Stomach (tissue), 8 donors: ENCODE measurements at regions not wholly inside any gene's neighbourhood (a gene's known extent, or its start where the extent isn't known, plus 50 kb on each side); places are given as distances from the start of the nearest gene placed in this dataset.

ENCODE experiments used
- DNase-seq, 2 donors: peaks; one replicate each; pipeline versions ENCODE4 v3.0.0 to v3.0.0-alpha.2; 2013 to 2019
- H3K27ac ChIP-seq, 5 donors: fragments of 200-600 bp in 4 of 5; sonication (generic) in 4 of 5; one replicate each; pipeline ENCODE4 v1.5.1; 2013 to 2019; ENCODE audit warnings: mild to moderate bottlenecking in 1 of 5, moderate library complexity in 1 of 5
- H3K27me3 ChIP-seq, 3 donors: fragments of 200-600 bp; sonication (generic); one replicate each; pipeline ENCODE4 v1.5.1; 2017 to 2019; ENCODE audit warnings: mixed run types in 1 of 3
- H3K36me3 ChIP-seq, 4 donors: fragments of 200-600 bp; sonication (generic); 1 replicate in 3 of 4; 2 replicates in 1 of 4; pipeline ENCODE4 v1.5.1; 2016 to 2019
- H3K4me1 ChIP-seq, 4 donors: fragments of 200-600 bp; sonication (generic); one replicate each; pipeline ENCODE4 v1.5.1; 2016 to 2019
- H3K4me3 ChIP-seq, 4 donors: fragments of 200-600 bp; sonication (generic) in 3 of 4; one replicate each; pipeline ENCODE4 v1.5.1; 2016 to 2019; ENCODE audit warnings: mild to moderate bottlenecking in 1 of 4
- H3K9me3 ChIP-seq, 4 donors: fragments of 200-600 bp; sonication (generic); one replicate each; pipeline ENCODE4 v1.5.1; 2016 to 2019
- CTCF ChIP-seq, 7 experiments: fragments of 450-650 bp in 4 of 7; fragments of 200-600 bp in 3 of 7; sonication (generic) in 3 of 7; IDR thresholded peaks; one replicate each; pipeline ENCODE4 v1.5.1; 2016 to 2019; ENCODE audit warnings: antibody characterized with exemption in 7 of 7, control low read depth in 2 of 7, mild to moderate bottlenecking in 1 of 7
- EP300 ChIP-seq: sonication (generic); formaldehyde crosslinking; IDR thresholded peaks from one replicate; pipeline ENCODE4 v1.6.1; 2017; ENCODE audit warnings: antibody characterized with exemption
- POLR2A ChIP-seq, 4 donors: fragments of 450-650 bp; IDR thresholded peaks; one replicate each; pipeline ENCODE4 v1.6.1; 2016; ENCODE audit warnings: antibody characterized with exemption in 4 of 4, control low read depth in 2 of 4, mild to moderate bottlenecking in 1 of 4, moderate library complexity in 1 of 4
- POLR2AphosphoS5 ChIP-seq, 3 donors: sonication (generic); formaldehyde crosslinking; IDR thresholded peaks; one replicate each; pipeline ENCODE4 v1.6.1; 2016; ENCODE audit warnings: antibody characterized with exemption in 3 of 3
- WGBS, 5 donors: extraction: QIAGEN DNeasy Blood & Tissue Kit in 3 of 5; methylation state at CpG; one replicate each; pipeline versions ENCODE4 v1.1.5 to v1.1.7; 2013 to 2018; 5-methylcytosine and 5-hydroxymethylcytosine counted together
- intact Hi-C: fragments of 100-400 bp; cut with DNase I; formaldehyde crosslinking; loops from one replicate; pipeline ENCODE4 v1.15.1; 2023; ENCODE audit warnings: low total_unique reads
- donor health status: healthy with polysubstance abuse.
- donor health status: Bipolar disorder and iron deficiency.
- donor health status: healthy.

GRCh38 chr2:59885541-59885940, 667.9 kb downstream of the BCL11A start:
- peak in 1 of 2 donors; percentile 54 for DNase-seq

GRCh38 chr2:59884166-59884565, 669.3 kb downstream of the BCL11A start:
- Histone ChIP-seq H3K4me3 (no peak overlapping the region), H3K36me3 (no peaks in the 10 kb centered on the region), H3K4me1 (no peaks in the 10 kb centered on the region), H3K27ac (no peak overlapping the region), H3K9me3 (no peaks in the 10 kb centered on the region), H3K27me3 (no peaks in the 10 kb centered on the region)
- TF ChIP-seq CTCF (IDR thresholded peaks at IDR 0.05), result no peak
- no peak for TF ChIP-seq POLR2AphosphoS5 (IDR thresholded peaks at IDR 0.05)
- TF ChIP-seq EP300, result no peak
- TF ChIP-seq POLR2A (IDR thresholded peaks at IDR 0.05), result no peak
- no peak for DNase-seq
- 72 to 80% (median 77%) methylated on average over 2 of the region's 2 CpGs for WGBS, 5 donors
- intact Hi-C loops, result no loop called here

More at GRCh38 chr2:59885541-59885940, 667.9 kb downstream of the BCL11A start:
- Histone ChIP-seq H3K4me3 (no peak overlapping the region), H3K36me3 (no peaks in the 10 kb centered on the region), H3K4me1 (no peaks in the 10 kb centered on the region), H3K9me3 (no peaks in the 10 kb centered on the region), H3K27ac (no peak overlapping the region), H3K27me3 (no peaks in the 10 kb centered on the region)
- TF ChIP-seq CTCF (IDR thresholded peaks at IDR 0.05), result no peak
- no peak for TF ChIP-seq POLR2AphosphoS5 (IDR thresholded peaks at IDR 0.05)
- no peak for TF ChIP-seq EP300
- no peak for TF ChIP-seq POLR2A (IDR thresholded peaks at IDR 0.05)
- 20 to 35% (median 28%) methylated on average over 6 of the region's 6 CpGs for WGBS, 5 donors
- intact Hi-C loops, result no loop called here

DNA sequence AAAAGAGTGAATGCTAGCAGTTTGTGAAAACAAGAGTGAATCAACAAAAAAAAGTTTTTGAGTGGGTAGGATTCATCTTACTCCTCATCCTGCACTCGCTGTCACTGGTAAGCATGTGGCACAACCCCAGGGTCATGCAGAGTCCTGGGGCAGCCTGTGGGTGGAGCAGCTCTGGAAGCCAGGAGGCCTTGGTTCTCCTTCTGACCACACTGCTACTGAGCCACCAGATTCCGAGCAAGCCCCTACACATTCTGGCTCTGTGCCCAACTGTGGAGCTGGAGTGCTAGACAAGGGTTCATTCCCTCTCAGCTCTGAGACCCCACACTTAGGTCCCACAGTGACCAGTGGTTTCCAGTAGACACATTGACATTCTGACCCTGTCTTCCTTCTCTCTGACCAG, 670.6 kb downstream of the BCL11A start:
- TF ChIP-seq EP300 (no peak), CTCF (IDR thresholded peaks at IDR 0.05) (no peak), POLR2A (IDR thresholded peaks at IDR 0.05) (no peak), POLR2AphosphoS5 (IDR thresholded peaks at IDR 0.05) (no peak)
- Histone ChIP-seq H3K4me1 (no peaks in the 10 kb centered on the region), H3K27ac (no peak overlapping the region), H3K27me3 (no peaks in the 10 kb centered on the region), H3K4me3 (no peak overlapping the region), H3K9me3 (no peaks in the 10 kb centered on the region), H3K36me3 (no peaks in the 10 kb centered on the region)
- 80 to 87% (median 86%) methylated on average over 2 of the region's 2 CpGs for WGBS, 5 donors
- DNase-seq, result no peak
- intact Hi-C loops, result no loop called here

DNA sequence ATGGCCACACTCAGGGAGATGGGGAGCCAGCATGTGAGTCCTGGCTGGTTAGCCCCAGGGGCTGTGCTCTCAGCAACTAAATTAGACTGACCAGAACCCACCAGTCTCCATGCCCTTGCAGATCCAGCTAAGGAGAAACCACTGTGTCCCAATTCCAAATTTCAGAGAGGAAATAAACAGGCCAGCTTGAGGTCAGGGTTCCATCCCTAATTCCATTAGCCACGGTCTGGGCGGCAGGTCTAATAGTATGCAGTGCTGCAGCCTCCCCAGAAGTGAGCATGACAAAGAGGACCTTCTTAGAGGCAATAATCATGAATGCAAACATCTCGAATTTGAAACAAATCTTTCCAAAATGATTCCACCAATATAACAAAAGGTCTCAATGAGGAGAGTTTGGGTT, 671.2 kb downstream of the BCL11A start:
- Histone ChIP-seq H3K27ac (no peak overlapping the region), H3K27me3 (no peaks in the 10 kb centered on the region), H3K4me3 (no peak overlapping the region), H3K4me1 (no peaks in the 10 kb centered on the region), H3K36me3 (no peaks in the 10 kb centered on the region), H3K9me3 (no peaks in the 10 kb centered on the region)
- WGBS, 5 donors, result 75 to 92% (median 88%) methylated on average over 3 of the region's 3 CpGs
- DNase-seq, result no peak
- TF ChIP-seq POLR2AphosphoS5 (IDR thresholded peaks at IDR 0.05) (no peak), EP300 (no peak), CTCF (IDR thresholded peaks at IDR 0.05) (no peak), POLR2A (IDR thresholded peaks at IDR 0.05) (no peak)
- intact Hi-C loops, result no loop called here
